Esophagus muscularis mucosa (tissue), 3 donors: ENCODE measurements at regions not wholly inside any gene's neighbourhood (a gene's known extent, or its start where the extent isn't known, plus 50 kb on each side); places are given as distances from the start of the nearest gene placed in this dataset.

Source experiments
- POLR2A ChIP-seq: fragments of 450-650 bp; IDR thresholded peaks from one replicate; pipeline ENCODE4 v1.6.1; 2017; ENCODE audit warnings: antibody characterized with exemption, moderate library complexity, mild to moderate bottlenecking, low read depth
- TF ChIP-seq, protein P1 (sequence below), 3 experiments: fragments of 200-600 bp in 2 of 3; fragments of 450-650 bp in 1 of 3; sonication (generic) in 2 of 3; IDR thresholded peaks; one replicate each; pipeline ENCODE4 v1.5.1; 2017 to 2019; ENCODE audit warnings: antibody characterized with exemption in 3 of 3, mild to moderate bottlenecking in 2 of 3, moderate library complexity in 1 of 3

DNA sequence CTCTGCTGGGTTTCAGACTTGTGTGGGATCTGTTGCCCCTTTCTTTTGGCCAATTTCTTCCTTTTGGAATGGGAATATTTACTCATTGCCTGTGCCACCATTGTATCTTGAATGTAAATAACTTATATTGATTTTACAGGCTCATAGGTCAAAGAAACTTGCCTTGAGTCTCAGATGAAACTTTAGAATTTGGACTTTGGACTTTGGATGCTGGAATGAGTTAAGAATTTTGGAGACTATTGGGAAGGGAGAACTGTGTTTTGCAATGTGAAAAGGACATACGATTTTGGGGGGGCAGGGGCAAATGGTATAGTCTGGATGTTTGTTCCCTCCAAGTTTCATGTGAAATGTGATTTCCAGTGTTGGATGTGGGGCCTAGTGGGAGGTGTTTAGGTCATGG, 62.6 kb upstream of the TNFRSF21 start:
- TF ChIP-seq, protein P1, sequence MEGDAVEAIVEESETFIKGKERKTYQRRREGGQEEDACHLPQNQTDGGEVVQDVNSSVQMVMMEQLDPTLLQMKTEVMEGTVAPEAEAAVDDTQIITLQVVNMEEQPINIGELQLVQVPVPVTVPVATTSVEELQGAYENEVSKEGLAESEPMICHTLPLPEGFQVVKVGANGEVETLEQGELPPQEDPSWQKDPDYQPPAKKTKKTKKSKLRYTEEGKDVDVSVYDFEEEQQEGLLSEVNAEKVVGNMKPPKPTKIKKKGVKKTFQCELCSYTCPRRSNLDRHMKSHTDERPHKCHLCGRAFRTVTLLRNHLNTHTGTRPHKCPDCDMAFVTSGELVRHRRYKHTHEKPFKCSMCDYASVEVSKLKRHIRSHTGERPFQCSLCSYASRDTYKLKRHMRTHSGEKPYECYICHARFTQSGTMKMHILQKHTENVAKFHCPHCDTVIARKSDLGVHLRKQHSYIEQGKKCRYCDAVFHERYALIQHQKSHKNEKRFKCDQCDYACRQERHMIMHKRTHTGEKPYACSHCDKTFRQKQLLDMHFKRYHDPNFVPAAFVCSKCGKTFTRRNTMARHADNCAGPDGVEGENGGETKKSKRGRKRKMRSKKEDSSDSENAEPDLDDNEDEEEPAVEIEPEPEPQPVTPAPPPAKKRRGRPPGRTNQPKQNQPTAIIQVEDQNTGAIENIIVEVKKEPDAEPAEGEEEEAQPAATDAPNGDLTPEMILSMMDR (IDR thresholded peaks at IDR 0.05) = no peak
- no peak for TF ChIP-seq POLR2A
